Astrocyte of the spinal cord (primary cell): ENCODE measurements at regions not wholly inside any gene's neighbourhood (a gene's known extent, or its start where the extent isn't known, plus 50 kb on each side); places are given as distances from the start of the nearest gene placed in this dataset.

Source experiments
- DNase-seq: peaks from one replicate; pipeline ENCODE4 v3.0.0; 2011; ENCODE audit warnings: low read depth, low spot score
- H3K4me3 ChIP-seq: 2 replicates; pipeline ENCODE4 v1.5.1; 2011; ENCODE audit warnings: low read depth, mild to moderate bottlenecking, low read length, moderate library complexity
- CTCF ChIP-seq: IDR thresholded peaks from 2 replicates; pipeline ENCODE4 v1.5.1; 2012; ENCODE audit warnings: low read depth, mild to moderate bottlenecking, low read length, inconsistent platforms
- in situ Hi-C: cut with HindIII; loops from 2 replicates; pipeline ENCODE4 v1.10.0; 2017; ENCODE audit warnings: low sequenced_read_pairs

GRCh38 chr11:116544721-116545120, 228.1 kb downstream of the BUD13 start:
- no peak for DNase-seq
- no peak for TF ChIP-seq CTCF

GRCh38 chr11:116543911-116544475, 228.8 kb downstream of the BUD13 start:
- no peak for DNase-seq
- in situ Hi-C loops = no loop called here
- no peak for TF ChIP-seq CTCF
- H3K4me3 ChIP-seq = no peak overlapping the region

More at GRCh38 chr11:116544721-116545120, 228.1 kb downstream of the BUD13 start:
- no peak overlapping the region for H3K4me3 ChIP-seq
- in situ Hi-C loops = no loop called here

GRCh38 chr11:116543099-116543498, 229.7 kb downstream of the BUD13 start:
- TF ChIP-seq CTCF = no peak
- H3K4me3 ChIP-seq = no peak overlapping the region
- no peak for DNase-seq
- in situ Hi-C loops = no loop called here

GRCh38 chr11:116542406-116542805, 230.4 kb downstream of the BUD13 start:
- in situ Hi-C loops = no loop called here
- TF ChIP-seq CTCF = no peak

GRCh38 chr11:116541460-116541859, 231.3 kb downstream of the BUD13 start:
- TF ChIP-seq CTCF = no peak
- in situ Hi-C loops = no loop called here

More at GRCh38 chr11:116542406-116542805, 230.4 kb downstream of the BUD13 start:
- H3K4me3 ChIP-seq = no peak overlapping the region
- no peak for DNase-seq

GRCh38 chr11:116540645-116541304, 232.0 kb downstream of the BUD13 start:
- in situ Hi-C loops = no loop called here
- no peak for TF ChIP-seq CTCF
- no peak for DNase-seq
- H3K4me3 ChIP-seq = no peak overlapping the region

More at GRCh38 chr11:116541460-116541859, 231.3 kb downstream of the BUD13 start:
- H3K4me3 ChIP-seq = no peak overlapping the region
- DNase-seq = no peak
